ENCODE measurements at regions not wholly inside any gene's neighbourhood (a gene's known extent, or its start where the extent isn't known, plus 50 kb on each side); places are given as distances from the start of the nearest gene placed in this dataset.

- TF ChIP-seq YY1 (IDR thresholded peaks at IDR 0.05; ENCODE audit: insufficient read depth, insufficient read length), result no peak
- no peak for TF ChIP-seq ZNF274 (IDR thresholded peaks at IDR 0.05; ENCODE audit: low read depth, low read length)
Measured at GRCh38 chr13:105612541-105612940, 922.9 kb downstream of the EFNB2 start.
